GM18520 (cell line): ENCODE measurements at regions not wholly inside any gene's neighbourhood (a gene's known extent, or its start where the extent isn't known, plus 50 kb on each side); places are given as distances from the start of the nearest gene placed in this dataset.
"Not testable (repeated sequence)": the region's sequence is repeated elsewhere in the genome, so short reads cannot be mapped to it uniquely, and the experiment has no call there.

Experiments
- ATAC-seq: cut with Tn5 transposase; IDR thresholded peaks from one replicate; pipeline ENCODE4 v1.9.1; 2021; ENCODE audit not compliant: unreplicated experiment

- ATAC-seq, result not testable (repeated sequence)
Observed at GRCh38 chrX:113154315-113154714, 313.7 kb upstream of the AMOT start.

- no peak for ATAC-seq
Observed at GRCh38 chrX:113136836-113137235, 296.2 kb upstream of the AMOT start.

DNA sequence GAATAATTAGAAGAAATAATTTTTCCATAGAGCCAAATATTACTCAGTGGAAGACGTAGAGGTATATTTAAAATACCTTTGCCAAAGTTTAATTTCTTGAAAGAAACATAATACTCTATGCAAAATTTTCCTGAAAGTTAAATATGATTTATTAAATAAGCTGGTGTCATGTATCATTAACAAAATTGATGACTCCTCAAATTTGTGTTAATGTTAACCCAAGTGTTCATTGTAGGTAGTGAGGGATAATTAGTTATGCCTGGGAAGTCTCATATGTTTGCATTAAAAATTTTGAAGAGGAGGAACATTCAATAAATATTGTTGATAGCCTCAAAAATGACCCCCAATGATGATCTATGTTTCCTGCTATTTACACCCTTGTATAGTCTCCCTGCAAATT, 292.7 kb upstream of the AMOT start:
- ATAC-seq, result no peak

GRCh38 chrX:113124693-113125092, 284.1 kb upstream of the AMOT start:
- no peak for ATAC-seq

DNA sequence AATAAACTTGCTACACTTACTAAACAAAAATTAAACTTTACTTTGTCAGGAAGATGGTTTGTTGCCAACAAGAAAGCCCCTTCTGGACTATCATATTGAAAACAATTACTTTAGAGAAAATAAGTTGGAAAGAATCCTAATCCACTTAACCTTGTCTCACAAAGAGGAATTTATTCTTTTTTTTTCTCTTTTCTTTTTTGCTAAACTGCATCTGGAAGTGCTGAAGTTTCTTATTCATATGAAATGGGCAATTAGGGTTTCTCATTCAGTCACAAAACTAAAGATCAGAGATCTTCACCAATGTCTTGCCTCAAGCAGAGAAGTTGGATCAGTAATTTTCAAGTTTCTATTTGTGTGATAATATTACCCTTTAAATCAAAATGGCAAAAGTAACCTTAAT, 234.9 kb upstream of the AMOT start:
- ATAC-seq, result no peak

- no peak for ATAC-seq
Observed at GRCh38 chrX:113059714-113060113, 219.1 kb upstream of the AMOT start.

GRCh38 chrX:113058634-113059033, 218.0 kb upstream of the AMOT start:
- no peak for ATAC-seq

DNA sequence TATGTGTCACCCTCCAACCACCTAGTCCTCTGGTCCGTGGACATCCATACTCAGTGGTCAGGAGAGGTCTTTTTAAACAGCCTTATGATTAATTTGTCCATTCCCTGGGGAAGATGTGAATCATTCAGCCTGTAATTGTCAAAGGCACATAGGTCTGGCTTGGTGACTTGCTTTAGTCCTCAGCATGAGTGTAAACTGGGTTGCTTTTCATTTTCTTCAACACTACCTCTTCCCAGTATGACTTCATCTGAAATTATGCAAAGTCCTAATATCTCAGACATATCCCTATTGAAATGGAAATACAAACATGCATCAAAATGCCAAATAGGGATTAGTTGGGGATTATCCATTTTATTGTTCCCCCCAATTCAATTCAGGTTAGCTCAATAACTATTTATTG, 208.3 kb upstream of the AMOT start:
- no peak for ATAC-seq

DNA sequence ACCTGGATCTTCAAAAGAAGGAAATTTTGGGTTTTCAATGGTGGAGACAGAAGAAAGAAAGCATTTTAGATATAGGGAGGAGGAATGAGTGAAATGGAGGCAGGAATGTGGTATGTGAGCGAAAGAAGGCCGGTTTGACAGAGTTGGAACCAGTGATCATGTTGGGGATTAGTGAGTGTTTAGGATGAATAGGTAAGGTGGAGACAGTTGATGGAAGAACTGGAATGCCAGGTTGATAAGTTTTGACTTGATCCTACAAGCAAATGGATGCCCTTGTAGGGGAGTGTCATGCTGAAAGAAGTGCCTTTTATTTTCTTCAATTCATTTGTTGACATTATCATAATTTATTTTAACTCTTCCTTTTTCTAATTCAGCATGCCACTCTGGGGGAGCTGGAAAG, 207.8 kb upstream of the AMOT start:
- no peak for ATAC-seq

DNA sequence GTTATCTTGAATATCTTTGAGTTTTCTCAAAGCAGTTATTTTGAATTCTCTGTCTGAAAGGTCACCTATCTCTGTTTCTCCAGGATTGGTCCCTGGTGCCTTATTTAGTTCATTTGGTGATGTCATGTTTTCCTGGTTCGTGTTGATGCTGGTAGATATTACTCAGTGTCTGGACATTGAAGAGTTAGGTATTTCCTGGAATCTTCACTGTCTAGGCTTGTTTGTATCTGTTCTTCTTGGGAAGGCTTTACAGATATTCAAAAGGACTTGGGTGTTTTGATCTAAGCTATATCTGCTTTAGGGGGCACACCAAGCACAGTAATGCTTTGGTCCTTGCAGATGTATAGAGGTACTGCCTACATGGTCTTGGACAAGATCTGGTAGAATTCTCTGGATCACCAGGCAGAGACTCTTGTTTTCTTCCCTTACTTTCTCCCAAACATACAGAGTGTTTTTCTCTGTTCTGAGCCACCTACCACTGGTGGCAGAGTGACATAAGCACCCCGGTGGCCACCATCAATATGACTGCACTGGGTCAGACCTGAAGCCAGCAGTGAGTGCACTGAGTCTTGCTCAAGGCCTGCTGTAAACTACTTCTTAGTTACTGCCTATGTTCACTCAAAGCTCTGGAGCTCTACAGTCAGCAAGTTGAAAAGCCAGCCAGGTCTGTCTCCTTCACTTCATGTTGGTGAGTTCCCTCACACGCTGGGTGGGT, 193.5 kb upstream of the AMOT start:
- no peak for ATAC-seq

- no peak for ATAC-seq
Observed at GRCh38 chrX:113019958-113020357, 179.3 kb upstream of the AMOT start.

DNA sequence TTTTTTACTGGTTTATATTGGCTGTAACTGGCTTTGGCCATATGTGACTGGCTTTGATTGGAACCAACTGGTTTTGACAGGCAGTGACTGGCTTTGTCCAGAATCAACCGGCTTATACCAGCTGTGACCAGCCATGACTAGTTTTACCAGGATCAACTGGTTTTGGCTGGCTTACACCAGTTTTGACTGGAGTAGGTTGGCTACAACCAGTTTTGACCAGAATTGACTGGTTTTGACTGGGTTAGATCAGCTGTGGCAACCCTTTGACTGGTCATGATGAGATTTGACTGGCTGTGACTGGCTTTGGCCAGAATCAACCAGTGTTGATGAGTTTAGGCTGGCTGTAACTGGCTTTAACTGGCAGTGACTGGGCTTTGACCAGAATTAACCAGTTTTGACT, 169.2 kb upstream of the AMOT start:
- no peak for ATAC-seq

- no peak for ATAC-seq
Observed at GRCh38 chrX:113009029-113009428, 168.4 kb upstream of the AMOT start.

DNA sequence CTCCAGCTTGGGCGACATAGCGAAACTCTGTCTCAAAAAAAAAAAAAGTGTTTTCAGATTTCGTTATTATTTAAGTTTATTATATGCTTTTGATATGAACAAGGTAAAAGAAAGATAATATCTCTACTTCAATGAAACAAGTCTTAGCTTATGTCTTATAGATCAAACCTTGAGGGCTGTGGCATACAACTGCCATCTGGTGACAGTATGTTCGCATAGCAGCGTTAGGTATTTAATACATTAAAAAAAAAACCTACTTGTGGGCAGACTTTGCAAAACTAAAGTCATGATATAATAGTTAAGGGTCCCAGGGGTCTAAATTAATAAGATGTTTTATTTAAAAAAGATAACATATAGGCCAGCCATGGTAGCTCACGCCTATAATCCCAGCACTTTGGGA, 161.2 kb upstream of the AMOT start:
- no peak for ATAC-seq

DNA sequence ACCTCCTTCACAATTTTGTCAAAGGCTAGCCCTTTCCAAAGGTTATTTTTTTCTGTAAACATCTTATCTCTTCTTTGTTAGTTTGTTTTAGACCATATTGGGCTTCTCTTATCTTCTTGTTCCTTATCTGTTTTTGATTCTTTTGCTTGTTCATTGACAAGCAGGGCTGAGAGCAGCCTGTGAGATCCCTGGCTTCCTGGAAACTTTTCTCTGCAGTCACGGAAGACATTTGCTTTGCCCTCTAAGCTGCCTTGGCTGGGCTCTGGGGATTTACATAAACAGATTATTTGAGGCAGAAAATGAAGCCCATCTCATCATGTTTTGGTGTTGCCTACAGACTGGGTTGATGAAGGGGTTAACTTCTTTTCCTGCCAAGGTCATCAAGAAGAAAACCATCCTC, 157.4 kb upstream of the AMOT start:
- no peak for ATAC-seq

- no peak for ATAC-seq
Observed at GRCh38 chrX:112991801-112992200, 151.2 kb upstream of the AMOT start.

DNA sequence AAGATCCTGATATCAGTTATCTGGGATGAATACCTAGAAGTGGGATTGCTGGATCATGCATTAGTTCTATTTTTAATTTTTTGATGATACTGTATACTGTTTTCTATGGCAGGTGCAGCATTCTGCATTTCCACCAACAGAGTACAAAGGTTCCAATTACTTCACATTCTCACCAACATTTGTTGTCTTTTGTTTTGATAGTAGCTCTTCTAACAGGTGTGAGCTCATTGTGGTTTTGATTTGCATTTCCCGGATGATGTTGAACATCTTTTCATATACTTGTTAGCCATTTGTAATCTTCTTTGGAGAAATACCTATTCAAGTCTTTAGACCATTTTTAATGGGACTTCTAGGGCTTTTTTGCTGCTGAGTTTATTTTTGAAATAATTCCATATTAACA, 139.2 kb upstream of the AMOT start:
- ATAC-seq, result no peak

DNA sequence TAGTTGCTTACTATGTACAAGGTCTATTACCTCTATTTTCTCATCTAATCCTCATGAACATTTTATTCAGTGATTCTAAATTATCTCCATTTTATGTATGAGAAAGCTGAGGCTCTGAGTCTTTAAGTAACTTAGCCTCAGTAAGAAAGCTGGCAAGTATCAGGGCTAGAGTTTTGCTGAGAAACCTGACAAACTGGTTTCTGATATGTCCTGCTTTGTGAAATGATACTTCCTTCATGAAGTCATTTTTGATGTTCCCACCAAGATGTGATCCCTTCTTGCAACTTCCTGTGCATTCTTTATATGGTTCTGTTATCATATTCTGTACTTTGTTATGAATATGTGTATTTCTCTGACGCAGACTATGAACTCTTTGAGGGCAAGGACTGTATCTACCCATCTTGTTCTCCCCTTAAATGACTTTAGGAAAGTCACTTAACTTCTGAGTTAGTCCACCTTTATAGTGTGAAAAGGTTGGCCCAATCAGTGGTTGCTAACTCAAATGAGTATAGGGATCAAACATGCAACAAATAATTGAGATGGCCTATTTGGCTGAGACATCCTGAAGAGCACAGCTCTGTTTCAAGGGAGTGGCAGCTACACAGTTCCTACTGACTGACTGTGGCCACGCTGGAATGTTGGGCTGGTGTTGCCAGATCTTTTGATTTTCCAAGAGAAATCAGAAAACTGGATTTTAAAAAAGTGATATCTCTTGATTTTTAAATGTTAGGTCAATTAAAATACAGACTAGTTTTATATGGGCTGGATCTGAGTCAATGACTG, 127.9 kb upstream of the AMOT start:
- no peak for ATAC-seq

DNA sequence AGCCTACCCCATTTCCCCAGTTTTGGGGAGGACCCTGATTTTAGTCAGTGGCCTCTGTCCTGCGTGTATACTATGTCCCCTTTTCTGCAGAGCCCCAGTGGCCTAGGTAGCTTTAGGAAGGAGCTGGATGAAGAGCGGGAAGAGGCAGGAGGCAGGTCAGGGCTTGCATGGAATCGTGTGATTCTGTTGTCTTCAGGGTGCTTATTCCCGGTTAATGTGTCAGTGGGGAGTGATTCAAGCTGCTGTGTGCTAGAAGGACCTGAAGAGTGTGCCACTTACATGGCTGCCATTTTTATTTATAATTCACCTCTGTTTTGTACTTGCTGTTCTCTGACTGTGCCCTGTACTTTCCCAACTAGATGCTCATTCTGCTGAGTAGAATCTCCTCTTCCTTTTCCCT, 127.3 kb upstream of the AMOT start:
- no peak for ATAC-seq

DNA sequence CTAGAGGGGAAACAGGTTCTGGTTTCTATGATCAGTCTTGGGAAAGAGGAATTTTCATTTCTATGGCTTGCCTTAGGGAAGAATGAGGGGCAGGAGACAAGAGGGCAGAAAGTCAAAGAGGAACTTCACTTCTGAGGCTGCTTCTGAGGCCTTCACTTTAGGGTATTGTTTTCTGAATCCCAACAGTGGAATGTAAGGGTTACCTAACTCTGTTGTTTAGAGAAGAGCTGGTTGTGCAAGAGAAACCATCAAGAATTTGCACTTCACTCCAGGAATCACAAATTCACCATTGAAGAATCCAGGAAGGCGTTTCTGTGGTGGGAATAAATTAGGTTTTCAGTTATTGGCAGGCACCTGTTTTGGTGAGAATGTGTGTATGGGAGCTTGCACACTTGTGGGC, 126.7 kb upstream of the AMOT start:
- ATAC-seq, result no peak

DNA sequence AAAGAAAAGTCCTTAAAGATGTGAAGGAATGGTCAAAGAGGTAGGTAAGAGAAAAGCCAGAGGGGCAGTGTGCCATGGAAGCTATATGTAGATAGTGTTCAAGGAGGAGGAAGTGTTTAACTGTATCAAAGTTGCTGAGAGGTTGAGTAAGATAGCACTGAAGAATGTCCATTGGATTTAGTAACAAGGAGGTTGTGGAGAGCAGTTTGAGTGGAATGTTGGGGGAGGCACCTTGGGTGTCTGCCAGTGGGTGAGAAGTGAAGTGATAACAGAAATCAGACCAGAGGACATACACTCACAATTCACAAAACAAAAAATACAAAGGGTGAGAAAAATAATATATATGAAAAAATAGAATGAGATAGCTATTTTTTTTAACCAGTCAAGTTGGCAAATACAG, 121.3 kb upstream of the AMOT start:
- no peak for ATAC-seq

DNA sequence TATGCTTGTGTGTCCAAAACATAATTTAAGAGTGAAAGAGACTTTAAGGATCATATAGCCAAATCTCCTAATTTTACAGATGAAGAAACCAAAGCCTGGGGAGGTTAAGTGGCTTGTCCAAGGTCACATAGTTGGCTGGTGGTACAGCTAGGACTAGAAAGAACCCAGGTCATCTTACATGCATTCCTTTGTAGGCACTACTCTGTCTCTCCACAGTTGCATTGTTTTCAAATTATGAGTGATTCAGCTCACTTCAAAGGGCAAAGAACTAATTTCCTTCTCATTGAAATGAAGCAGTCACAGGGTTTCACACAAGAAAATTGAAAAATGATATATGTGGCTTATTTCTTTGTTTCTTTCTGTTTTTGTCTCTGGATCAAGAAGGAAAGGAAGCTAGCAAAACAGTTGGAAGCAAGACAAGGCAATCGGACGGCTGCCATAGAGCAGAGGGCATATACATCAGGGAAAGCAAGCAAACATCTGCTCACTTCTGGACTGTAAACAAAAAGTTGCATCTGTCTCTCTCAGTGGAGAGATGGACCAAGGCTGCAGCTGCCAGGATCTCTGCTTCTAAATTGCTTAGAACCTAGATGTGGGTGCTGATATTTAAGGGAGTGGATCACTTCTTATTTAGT, 107.5 kb upstream of the AMOT start:
- ATAC-seq, result no peak
